ENCODE measurements at regions not wholly inside any gene's neighbourhood (a gene's known extent, or its start where the extent isn't known, plus 50 kb on each side); places are given as distances from the start of the nearest gene placed in this dataset.
"Not testable (repeated sequence)": the region's sequence is repeated elsewhere in the genome, so short reads cannot be mapped to it uniquely, and the experiment has no call there.

- H3K27me3 Mint-ChIP-seq (ENCODE audit: low read depth); H3K36me3 Mint-ChIP-seq (ENCODE audit: low read depth); intact Hi-C loops (cut with micrococcal nuclease); H3K4me1 Mint-ChIP-seq (ENCODE audit: low read depth); H3K27ac Mint-ChIP-seq; H3K4me3 Mint-ChIP-seq (ENCODE audit: low read depth); DNase-seq (ENCODE audit: low spot score); H3K9me3 Mint-ChIP-seq: not testable (repeated sequence)
These were observed 181.9 kb downstream of the BCL2L11 start for GRCh38 chr2:111302397-111303218.

GRCh38 chr2:111307302-111307701 lies 186.6 kb downstream of the BCL2L11 start:
- H3K9me3 Mint-ChIP-seq; H3K36me3 Mint-ChIP-seq (ENCODE audit: low read depth); H3K27ac Mint-ChIP-seq; intact Hi-C loops (cut with micrococcal nuclease); H3K4me3 Mint-ChIP-seq (ENCODE audit: low read depth); H3K27me3 Mint-ChIP-seq (ENCODE audit: low read depth); DNase-seq (ENCODE audit: low spot score); H3K4me1 Mint-ChIP-seq (ENCODE audit: low read depth): not testable (repeated sequence)

GRCh38 chr2:111309231-111310075 lies 188.7 kb downstream of the BCL2L11 start:
- H3K9me3 Mint-ChIP-seq; H3K27me3 Mint-ChIP-seq (ENCODE audit: low read depth); H3K4me3 Mint-ChIP-seq (ENCODE audit: low read depth); intact Hi-C loops (cut with micrococcal nuclease); H3K36me3 Mint-ChIP-seq (ENCODE audit: low read depth); H3K27ac Mint-ChIP-seq; DNase-seq (ENCODE audit: low spot score); H3K4me1 Mint-ChIP-seq (ENCODE audit: low read depth): not testable (repeated sequence)

- intact Hi-C loops (cut with micrococcal nuclease); H3K27me3 Mint-ChIP-seq (ENCODE audit: low read depth); H3K4me1 Mint-ChIP-seq (ENCODE audit: low read depth); DNase-seq (ENCODE audit: low spot score); H3K9me3 Mint-ChIP-seq; H3K27ac Mint-ChIP-seq; H3K36me3 Mint-ChIP-seq (ENCODE audit: low read depth); H3K4me3 Mint-ChIP-seq (ENCODE audit: low read depth): not testable (repeated sequence)
These were observed 189.7 kb downstream of the BCL2L11 start for GRCh38 chr2:111310395-111310794.

- H3K4me3 Mint-ChIP-seq (ENCODE audit: low read depth); intact Hi-C loops (cut with micrococcal nuclease); H3K27ac Mint-ChIP-seq; H3K4me1 Mint-ChIP-seq (ENCODE audit: low read depth); H3K27me3 Mint-ChIP-seq (ENCODE audit: low read depth); DNase-seq (ENCODE audit: low spot score); H3K36me3 Mint-ChIP-seq (ENCODE audit: low read depth); H3K9me3 Mint-ChIP-seq: not testable (repeated sequence)
These were observed 190.9 kb downstream of the BCL2L11 start for GRCh38 chr2:111311568-111311967.

GRCh38 chr2:111312897-111313607 lies 192.3 kb downstream of the BCL2L11 start:
- intact Hi-C loops (cut with micrococcal nuclease); H3K27ac Mint-ChIP-seq; H3K9me3 Mint-ChIP-seq; H3K36me3 Mint-ChIP-seq (ENCODE audit: low read depth); DNase-seq (ENCODE audit: low spot score); H3K4me3 Mint-ChIP-seq (ENCODE audit: low read depth); H3K27me3 Mint-ChIP-seq (ENCODE audit: low read depth): not testable (repeated sequence)
- H3K4me1 Mint-ChIP-seq (ENCODE audit: low read depth): peaks cover 10% of the 10 kb centered on the region

- H3K4me1 Mint-ChIP-seq (ENCODE audit: low read depth): peaks cover 10% of the 10 kb centered on the region
- H3K27ac Mint-ChIP-seq; H3K27me3 Mint-ChIP-seq (ENCODE audit: low read depth); DNase-seq (ENCODE audit: low spot score); H3K4me3 Mint-ChIP-seq (ENCODE audit: low read depth); H3K9me3 Mint-ChIP-seq; intact Hi-C loops (cut with micrococcal nuclease); H3K36me3 Mint-ChIP-seq (ENCODE audit: low read depth): not testable (repeated sequence)
These were observed 193.0 kb downstream of the BCL2L11 start for GRCh38 chr2:111313711-111314110.

- DNase-seq (ENCODE audit: low spot score); H3K27me3 Mint-ChIP-seq (ENCODE audit: low read depth); intact Hi-C loops (cut with micrococcal nuclease); H3K9me3 Mint-ChIP-seq; H3K4me3 Mint-ChIP-seq (ENCODE audit: low read depth); H3K36me3 Mint-ChIP-seq (ENCODE audit: low read depth): not testable (repeated sequence)
- Mint-ChIP-seq H3K4me1 (ENCODE audit: low read depth) (peaks cover 18% of the 10 kb centered on the region), H3K27ac (peak overlapping the region; percentile 42)
These were observed 194.6 kb downstream of the BCL2L11 start for GRCh38 chr2:111315188-111315917.

- H3K27me3 Mint-ChIP-seq (ENCODE audit: low read depth); H3K36me3 Mint-ChIP-seq (ENCODE audit: low read depth); DNase-seq (ENCODE audit: low spot score); intact Hi-C loops (cut with micrococcal nuclease); H3K9me3 Mint-ChIP-seq: not testable (repeated sequence)
- H3K27ac Mint-ChIP-seq: peak overlapping the region; percentile 90
- peaks cover 19% of the 10 kb centered on the region for H3K4me1 Mint-ChIP-seq (ENCODE audit: low read depth)
- peak overlapping the region; percentile 41 for H3K4me3 Mint-ChIP-seq (ENCODE audit: low read depth)
These were observed 195.6 kb downstream of the BCL2L11 start for GRCh38 chr2:111316221-111316741.

- intact Hi-C loops (cut with micrococcal nuclease); DNase-seq (ENCODE audit: low spot score); H3K9me3 Mint-ChIP-seq; H3K36me3 Mint-ChIP-seq (ENCODE audit: low read depth); H3K4me3 Mint-ChIP-seq (ENCODE audit: low read depth); H3K27me3 Mint-ChIP-seq (ENCODE audit: low read depth): not testable (repeated sequence)
- peak overlapping the region; percentile 55 for H3K27ac Mint-ChIP-seq
- H3K4me1 Mint-ChIP-seq (ENCODE audit: low read depth): peaks cover 19% of the 10 kb centered on the region
These were observed 196.3 kb downstream of the BCL2L11 start for GRCh38 chr2:111316881-111317549.

- H3K36me3 Mint-ChIP-seq (ENCODE audit: low read depth); DNase-seq (ENCODE audit: low spot score); H3K4me3 Mint-ChIP-seq (ENCODE audit: low read depth); H3K27me3 Mint-ChIP-seq (ENCODE audit: low read depth); intact Hi-C loops (cut with micrococcal nuclease); H3K9me3 Mint-ChIP-seq: not testable (repeated sequence)
- Mint-ChIP-seq H3K27ac (peak overlapping the region; percentile 52), H3K4me1 (ENCODE audit: low read depth) (peaks cover 18% of the 10 kb centered on the region)
These were observed 198.8 kb downstream of the BCL2L11 start for GRCh38 chr2:111319552-111319951.

GRCh38 chr2:111320264-111320663 lies 199.6 kb downstream of the BCL2L11 start:
- intact Hi-C loops (cut with micrococcal nuclease); H3K27me3 Mint-ChIP-seq (ENCODE audit: low read depth); H3K36me3 Mint-ChIP-seq (ENCODE audit: low read depth); H3K4me3 Mint-ChIP-seq (ENCODE audit: low read depth); H3K9me3 Mint-ChIP-seq; DNase-seq (ENCODE audit: low spot score): not testable (repeated sequence)
- peak overlapping the region; percentile 71 for H3K27ac Mint-ChIP-seq
- peaks cover 18% of the 10 kb centered on the region for H3K4me1 Mint-ChIP-seq (ENCODE audit: low read depth)
